B cell (primary cell): ENCODE measurements at regions not wholly inside any gene's neighbourhood (a gene's known extent, or its start where the extent isn't known, plus 50 kb on each side); places are given as distances from the start of the nearest gene placed in this dataset.

Experiments used
- ATAC-seq: fragments of 200-7000 bp; cut with Tn5 transposase; one replicate; pipeline ENCODE4 v1.10.0; 2021; ENCODE audit warnings: low read depth, mild to moderate bottlenecking, moderate number of reproducible peaks, moderate library complexity
- CTCF ChIA-PET: fragments of 350-600 bp; sonication (Branson Sonifier 250); formaldehyde crosslinking; loops from one replicate; lab custom pipeline; 2021; ENCODE audit warnings: antibody characterized with exemption, inconsistent platforms; lab: Charles Lee
- POLR2A ChIA-PET: fragments of 350-600 bp; sonication (Branson Sonifier 250); formaldehyde crosslinking; loops from one replicate; lab custom pipeline; 2021; ENCODE audit warnings: antibody characterized with exemption; lab: Charles Lee
- DNase-seq: peaks from one replicate; pipeline ENCODE4 v3.0.0; 2013
- H2AFZ ChIP-seq: 2 replicates; pipeline ENCODE4 v1.6.1; 2012; ENCODE audit warnings: mild to moderate bottlenecking, low read depth, low read length; ENCODE audit not compliant: insufficient read depth, poor library complexity, severe bottlenecking
- H3K27ac ChIP-seq, 2 donors: 1 replicate in 1 of 2; 2 replicates in 1 of 2; pipeline ENCODE4 v1.5.1; 2012 to 2013; ENCODE audit warnings: low read length in 2 of 2, mild to moderate bottlenecking in 2 of 2, moderate library complexity in 1 of 2
- H3K27me3 ChIP-seq, 4 experiments: fragments of 200-600 bp in 1 of 4; sonication (generic) in 1 of 4; replicated peaks in 1 of 4; 1 replicate in 2 of 4; 2 replicates in 2 of 4; pipeline versions ENCODE4 v1.6.1 to v1.7.0; 2013 to 2016; ENCODE audit warnings: low read length in 3 of 4, mild to moderate bottlenecking in 2 of 4, mixed read lengths in 1 of 4, moderate library complexity in 1 of 4; ENCODE audit not compliant: insufficient read depth in 4 of 4, control insufficient read depth in 3 of 4; ENCODE audit errors: control extremely low read depth in 1 of 4
- H3K36me3 ChIP-seq, 2 experiments: replicated peaks in 1 of 2; 1 replicate in 1 of 2; 2 replicates in 1 of 2; pipeline versions ENCODE4 v1.6.1 to v1.7.1; 2013; ENCODE audit warnings: low read length in 1 of 2; ENCODE audit not compliant: insufficient read depth in 2 of 2, control insufficient read depth in 1 of 2; ENCODE audit errors: control extremely low read depth in 1 of 2, extremely low read depth in 1 of 2
- H3K4me1 ChIP-seq, 2 donors: fragments of 200-600 bp in 1 of 2; sonication (generic) in 1 of 2; 1 replicate in 1 of 2; 2 replicates in 1 of 2; pipeline versions ENCODE4 v1.5.1 to v1.6.1; 2013 to 2017; ENCODE audit warnings: low read length in 2 of 2; ENCODE audit not compliant: control insufficient read depth in 2 of 2, insufficient read depth in 2 of 2
- H3K4me2 ChIP-seq: replicated peaks from 2 replicates; pipeline ENCODE3; 2012; ENCODE audit warnings: mild to moderate bottlenecking, low read depth, low read length; ENCODE audit not compliant: poor library complexity, severe bottlenecking
- H3K4me3 ChIP-seq, 5 experiments: fragments of 200-600 bp in 1 of 5; sonication (generic) in 1 of 5; 1 replicate in 3 of 5; 2 replicates in 2 of 5; pipeline versions ENCODE4 v1.5.1 to v1.7.0; 2011 to 2016; ENCODE audit warnings: low read length in 4 of 5, mild to moderate bottlenecking in 4 of 5, low read depth in 2 of 5, control low read depth in 1 of 5, moderate library complexity in 1 of 5; ENCODE audit not compliant: insufficient read depth in 1 of 5; ENCODE audit errors: control extremely low read depth in 1 of 5, extremely low read depth in 1 of 5
- H3K79me2 ChIP-seq: fragments of 200-600 bp; sonication (generic); one replicate; pipeline ENCODE4 v1.6.0; 2016; ENCODE audit warnings: low read length; ENCODE audit not compliant: control insufficient read depth, insufficient read depth
- H3K9ac ChIP-seq: fragments of 200-600 bp; sonication (generic); 2 replicates; pipeline ENCODE4 v1.6.1; 2017; ENCODE audit warnings: mild to moderate bottlenecking, low read length, moderate library complexity
- H3K9me3 ChIP-seq, 3 donors: one replicate each; pipeline versions ENCODE4 v1.6.1 to v1.7.1; 2013; ENCODE audit warnings: low read length in 2 of 3; ENCODE audit not compliant: control insufficient read depth in 2 of 3, insufficient read depth in 1 of 3; ENCODE audit errors: control extremely low read depth in 1 of 3
- H4K20me1 ChIP-seq: 2 replicates; pipeline ENCODE4 v1.6.0; 2012; ENCODE audit warnings: mild to moderate bottlenecking, low read length; ENCODE audit not compliant: insufficient read depth, control insufficient read depth, poor library complexity, severe bottlenecking
- H3K27ac Mint-ChIP-seq: one replicate; pipeline ENCODE4 v1.8.0; 2021; ENCODE audit warnings: mixed read lengths
- H3K27me3 Mint-ChIP-seq: one replicate; pipeline ENCODE4 v1.8.0; 2021; ENCODE audit warnings: mixed read lengths
- H3K4me1 Mint-ChIP-seq: one replicate; pipeline ENCODE4 v1.8.0; 2021; ENCODE audit warnings: mixed read lengths
- H3K4me3 Mint-ChIP-seq: one replicate; pipeline ENCODE4 v1.8.0; 2021; ENCODE audit warnings: mixed read lengths
- H3K9me3 Mint-ChIP-seq: one replicate; pipeline ENCODE4 v1.8.0; 2022; ENCODE audit warnings: mixed read lengths; ENCODE audit not compliant: insufficient read depth
- EZH2 ChIP-seq: IDR thresholded peaks from 2 replicates; pipeline ENCODE4 v1.6.1; 2012; ENCODE audit warnings: borderline replicate concordance, low read depth, mild to moderate bottlenecking, moderate library complexity, low read length; ENCODE audit not compliant: insufficient read depth, poor library complexity, severe bottlenecking
- WGBS: methylation state at CpG from one replicate; pipeline ENCODE4 v1.1.5; 2013; ENCODE audit warnings: missing lambda C conversion rate; ENCODE audit not compliant: insufficient coverage; 5-methylcytosine and 5-hydroxymethylcytosine counted together
- intact Hi-C: fragments of 100-400 bp; cut with micrococcal nuclease; formaldehyde crosslinking; loops from one replicate; pipeline ENCODE4 v1.10.0; 2022
- TF ChIP-seq, protein P1 (sequence below): fragments of 200-600 bp; IDR thresholded peaks from one replicate; pipeline ENCODE4 v1.8.0; 2022; ENCODE audit warnings: antibody characterized with exemption, mild to moderate bottlenecking

- POLR2A ChIA-PET: no interaction called here
- no peaks in the 10 kb centered on the region for H3K4me1 ChIP-seq
- H4K20me1 ChIP-seq: no peaks in the 10 kb centered on the region
- no peak overlapping the region for H3K4me2 ChIP-seq
- ATAC-seq: no peak
- no peaks in the 10 kb centered on the region for H3K36me3 ChIP-seq
- peaks cover 0 to 10% (median 0%) of the 10 kb centered on the region in 3 donors for H3K9me3 ChIP-seq
- no peak overlapping the region for H2AFZ ChIP-seq
- TF ChIP-seq, protein P1, sequence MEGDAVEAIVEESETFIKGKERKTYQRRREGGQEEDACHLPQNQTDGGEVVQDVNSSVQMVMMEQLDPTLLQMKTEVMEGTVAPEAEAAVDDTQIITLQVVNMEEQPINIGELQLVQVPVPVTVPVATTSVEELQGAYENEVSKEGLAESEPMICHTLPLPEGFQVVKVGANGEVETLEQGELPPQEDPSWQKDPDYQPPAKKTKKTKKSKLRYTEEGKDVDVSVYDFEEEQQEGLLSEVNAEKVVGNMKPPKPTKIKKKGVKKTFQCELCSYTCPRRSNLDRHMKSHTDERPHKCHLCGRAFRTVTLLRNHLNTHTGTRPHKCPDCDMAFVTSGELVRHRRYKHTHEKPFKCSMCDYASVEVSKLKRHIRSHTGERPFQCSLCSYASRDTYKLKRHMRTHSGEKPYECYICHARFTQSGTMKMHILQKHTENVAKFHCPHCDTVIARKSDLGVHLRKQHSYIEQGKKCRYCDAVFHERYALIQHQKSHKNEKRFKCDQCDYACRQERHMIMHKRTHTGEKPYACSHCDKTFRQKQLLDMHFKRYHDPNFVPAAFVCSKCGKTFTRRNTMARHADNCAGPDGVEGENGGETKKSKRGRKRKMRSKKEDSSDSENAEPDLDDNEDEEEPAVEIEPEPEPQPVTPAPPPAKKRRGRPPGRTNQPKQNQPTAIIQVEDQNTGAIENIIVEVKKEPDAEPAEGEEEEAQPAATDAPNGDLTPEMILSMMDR: no peak
- TF ChIP-seq EZH2: no peak
- CTCF ChIA-PET: no interaction called here
- H3K79me2 ChIP-seq: no peaks in the 10 kb centered on the region
- H3K9ac ChIP-seq: no peak overlapping the region
- H3K9me3 Mint-ChIP-seq: peaks cover 9% of the 10 kb centered on the region
- H3K27ac Mint-ChIP-seq: no peak overlapping the region
- H3K4me1 Mint-ChIP-seq: no peaks in the 10 kb centered on the region
- H3K4me3 Mint-ChIP-seq: no peak overlapping the region
- no CpG with 5 or more reads among the region's 2 CpGs for WGBS
- DNase-seq: no peak
- intact Hi-C loops: no loop called here
- no peak overlapping the region for H3K27ac ChIP-seq
- H3K27me3 Mint-ChIP-seq: no peaks in the 10 kb centered on the region
- no peak overlapping the region for H3K4me3 ChIP-seq
- no peaks in the 10 kb centered on the region for H3K27me3 ChIP-seq
Observed at GRCh38 chr4:19857380-19857779, 394.3 kb upstream of the SLIT2 start.

DNA sequence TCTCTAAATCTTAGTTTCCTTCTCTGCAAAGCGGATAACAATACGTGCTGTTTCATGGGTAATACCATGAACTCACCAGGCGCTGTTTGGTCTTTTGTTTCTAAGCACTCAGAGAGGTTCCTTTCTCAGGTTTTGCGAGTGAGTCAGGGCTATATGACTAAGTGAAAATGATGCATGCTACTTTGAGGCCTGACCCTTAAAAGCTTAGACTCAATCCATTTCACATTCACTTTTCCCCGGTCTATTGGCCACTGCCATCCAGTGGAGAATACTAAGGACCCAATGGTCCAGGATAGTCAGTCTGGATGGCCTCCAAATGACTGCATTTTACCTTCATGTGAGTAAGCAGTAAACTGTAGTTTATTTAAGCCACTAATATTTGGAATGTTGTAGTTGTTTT lies 400.8 kb upstream of the SLIT2 start:
- POLR2A ChIA-PET: no interaction called here
- Histone ChIP-seq H2AFZ (no peak overlapping the region), H3K4me3 (no peak overlapping the region), H3K4me1 (no peaks in the 10 kb centered on the region), H3K27me3 (no peaks in the 10 kb centered on the region), H3K4me2 (no peak overlapping the region), H3K36me3 (no peaks in the 10 kb centered on the region), H3K79me2 (no peaks in the 10 kb centered on the region), H3K9ac (no peak overlapping the region), H4K20me1 (no peaks in the 10 kb centered on the region), H3K9me3 (peaks cover 0 to 7% (median 0%) of the 10 kb centered on the region in 3 donors), H3K27ac (no peak overlapping the region)
- no peak for DNase-seq
- no CpG with 5 or more reads among the region's 5 CpGs for WGBS
- Mint-ChIP-seq H3K27me3 (no peaks in the 10 kb centered on the region), H3K27ac (no peak overlapping the region), H3K4me3 (no peak overlapping the region), H3K4me1 (no peaks in the 10 kb centered on the region), H3K9me3 (peaks cover 7% of the 10 kb centered on the region)
- CTCF ChIA-PET: no interaction called here
- no peak for ATAC-seq
- intact Hi-C loops: no loop called here
- TF ChIP-seq, protein P1: no peak
- no peak for TF ChIP-seq EZH2
